ENCODE measurements at regions not wholly inside any gene's neighbourhood (a gene's known extent, or its start where the extent isn't known, plus 50 kb on each side); places are given as distances from the start of the nearest gene placed in this dataset.
"Not testable (repeated sequence)": the region's sequence is repeated elsewhere in the genome, so short reads cannot be mapped to it uniquely, and the experiment has no call there.

- ATAC-seq (replicated peaks in 1 of 2) (no peak), DNase-seq (no peak)
- Mint-ChIP-seq H3K27ac (no peak overlapping the region), H3K27me3 (ENCODE audit: low read depth) (no peaks in the 10 kb centered on the region), H3K4me3 (no peak overlapping the region), H3K9me3 (no peaks in the 10 kb centered on the region), H3K36me3 (ENCODE audit: insufficient read depth in 2 of 2) (no peaks in the 10 kb centered on the region), H3K4me1 (ENCODE audit: low read depth) (no peaks in the 10 kb centered on the region)
These were observed 71.5 kb upstream of the PPP2R2D start for GRCh38 chr10:131829156-131829930.

- Mint-ChIP-seq H3K9me3 (no peaks in the 10 kb centered on the region), H3K4me1 (ENCODE audit: low read depth) (no peaks in the 10 kb centered on the region), H3K4me3 (no peak overlapping the region), H3K36me3 (ENCODE audit: insufficient read depth in 2 of 2) (no peaks in the 10 kb centered on the region), H3K27me3 (ENCODE audit: low read depth) (no peaks in the 10 kb centered on the region), H3K27ac (no peak overlapping the region)
- ATAC-seq (replicated peaks in 1 of 2) = no peak
- no peak for DNase-seq
These were observed 70.2 kb upstream of the PPP2R2D start for GRCh38 chr10:131830446-131831130.

DNA sequence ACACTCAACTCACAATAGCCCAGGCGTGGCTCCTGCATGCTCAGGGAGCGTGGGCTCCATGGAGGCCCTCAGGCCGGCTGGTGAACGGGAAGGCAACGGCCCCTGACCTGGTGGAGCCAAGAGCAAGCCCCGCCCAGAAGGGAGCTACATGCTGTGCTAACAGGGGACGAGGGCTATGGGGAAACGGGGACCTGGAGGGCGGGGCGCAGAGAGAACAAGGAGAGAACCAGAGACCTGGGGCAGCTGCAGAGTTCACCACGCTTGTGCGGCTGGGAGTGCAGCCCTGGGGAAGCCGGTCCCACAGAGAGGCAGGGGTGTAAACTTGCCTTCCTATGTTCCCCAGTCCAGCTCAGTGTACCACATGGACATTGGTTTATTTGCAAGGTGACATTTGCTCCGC, 69.2 kb upstream of the PPP2R2D start:
- DNase-seq (no peak), ATAC-seq (replicated peaks in 1 of 2) (no peak)
- H3K27me3 Mint-ChIP-seq (ENCODE audit: low read depth) = no peaks in the 10 kb centered on the region
- H3K4me1 Mint-ChIP-seq (ENCODE audit: low read depth) = no peaks in the 10 kb centered on the region
- no peak overlapping the region for H3K27ac Mint-ChIP-seq
- H3K36me3 Mint-ChIP-seq (ENCODE audit: insufficient read depth in 2 of 2) = no peaks in the 10 kb centered on the region
- H3K9me3 Mint-ChIP-seq = no peaks in the 10 kb centered on the region
- H3K4me3 Mint-ChIP-seq = no peak overlapping the region

- Mint-ChIP-seq H3K9me3 (no peaks in the 10 kb centered on the region), H3K27ac (no peak overlapping the region), H3K4me3 (no peak overlapping the region), H3K36me3 (ENCODE audit: insufficient read depth in 2 of 2) (no peaks in the 10 kb centered on the region), H3K27me3 (ENCODE audit: low read depth) (no peaks in the 10 kb centered on the region), H3K4me1 (ENCODE audit: low read depth) (no peaks in the 10 kb centered on the region)
- DNase-seq (no peak), ATAC-seq (replicated peaks in 1 of 2) (no peak)
These were observed 68.6 kb upstream of the PPP2R2D start for GRCh38 chr10:131832056-131832685.

- no peaks in the 10 kb centered on the region for H3K4me1 Mint-ChIP-seq (ENCODE audit: low read depth)
- H3K27me3 Mint-ChIP-seq (ENCODE audit: low read depth) = no peaks in the 10 kb centered on the region
- H3K27ac Mint-ChIP-seq = no peak overlapping the region
- no peaks in the 10 kb centered on the region for H3K9me3 Mint-ChIP-seq
- ATAC-seq (replicated peaks in 1 of 2) (no peak), DNase-seq (no peak)
- H3K36me3 Mint-ChIP-seq (ENCODE audit: insufficient read depth in 2 of 2) = no peaks in the 10 kb centered on the region
- no peak overlapping the region for H3K4me3 Mint-ChIP-seq
These were observed 67.8 kb upstream of the PPP2R2D start for GRCh38 chr10:131833013-131833412.

- DNase-seq (no peak), ATAC-seq (replicated peaks in 1 of 2) (no peak)
- Mint-ChIP-seq H3K4me3 (no peak overlapping the region), H3K9me3 (no peaks in the 10 kb centered on the region), H3K4me1 (ENCODE audit: low read depth) (no peaks in the 10 kb centered on the region), H3K27me3 (ENCODE audit: low read depth) (no peaks in the 10 kb centered on the region), H3K27ac (no peak overlapping the region), H3K36me3 (ENCODE audit: insufficient read depth in 2 of 2) (no peaks in the 10 kb centered on the region)
These were observed 67.2 kb upstream of the PPP2R2D start for GRCh38 chr10:131833446-131834080.

GRCh38 chr10:131834152-131834810, 66.5 kb upstream of the PPP2R2D start:
- ATAC-seq (replicated peaks in 1 of 2) = no peak
- no peaks in the 10 kb centered on the region for H3K36me3 Mint-ChIP-seq (ENCODE audit: insufficient read depth in 2 of 2)
- no peak overlapping the region for H3K27ac Mint-ChIP-seq
- no peaks in the 10 kb centered on the region for H3K4me1 Mint-ChIP-seq (ENCODE audit: low read depth)
- H3K4me3 Mint-ChIP-seq = no peak overlapping the region
- no peak for DNase-seq
- H3K9me3 Mint-ChIP-seq = no peaks in the 10 kb centered on the region
- H3K27me3 Mint-ChIP-seq (ENCODE audit: low read depth) = no peaks in the 10 kb centered on the region

DNA sequence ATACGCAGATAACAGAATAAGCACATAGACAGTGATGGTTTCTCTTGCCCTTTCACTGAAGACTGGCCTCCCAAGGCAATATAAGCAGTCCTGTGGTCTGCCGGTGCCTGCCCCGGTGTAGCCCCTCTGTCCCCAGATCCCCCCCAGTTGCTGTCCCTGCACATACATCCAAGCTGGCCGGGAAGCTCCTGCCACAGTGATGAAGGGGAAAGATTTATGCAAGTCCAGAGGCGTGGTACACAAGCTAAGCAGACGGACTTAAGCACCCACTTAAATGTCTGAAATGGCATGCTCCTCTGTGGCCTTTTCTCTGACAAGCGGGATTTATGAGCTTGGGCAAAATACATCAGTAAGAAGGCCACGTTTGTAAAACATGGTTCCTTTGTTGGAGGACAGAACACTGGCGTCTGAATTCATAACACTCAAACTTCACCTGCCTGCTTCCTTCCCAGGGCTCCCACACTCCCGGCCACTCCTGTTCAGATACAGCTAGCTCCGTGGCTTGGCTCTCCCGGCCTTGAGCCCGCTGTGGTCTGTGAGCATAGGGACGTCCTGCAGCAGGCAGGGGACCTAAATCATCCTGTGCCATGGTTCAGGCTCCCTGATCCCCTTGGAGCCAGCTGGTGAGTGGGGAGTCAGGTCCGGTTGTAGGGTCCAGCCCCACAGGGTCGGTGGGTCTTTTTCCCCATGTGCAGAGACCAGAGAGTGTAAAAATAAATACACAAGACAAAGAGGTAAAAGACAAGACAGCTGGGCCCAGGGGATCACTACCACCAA, 61.7 kb upstream of the PPP2R2D start:
- DNase-seq (no peak), ATAC-seq (replicated peaks in 1 of 2) (no peak)
- Mint-ChIP-seq H3K27ac (no peak overlapping the region), H3K4me3 (no peak overlapping the region), H3K4me1 (ENCODE audit: low read depth) (no peaks in the 10 kb centered on the region), H3K36me3 (ENCODE audit: insufficient read depth in 2 of 2) (no peaks in the 10 kb centered on the region), H3K9me3 (no peaks in the 10 kb centered on the region), H3K27me3 (ENCODE audit: low read depth) (no peaks in the 10 kb centered on the region)

GRCh38 chr10:131839880-131840787, 60.7 kb upstream of the PPP2R2D start:
- not testable (repeated sequence) for ATAC-seq (replicated peaks in 1 of 2); H3K4me3 Mint-ChIP-seq; H3K9me3 Mint-ChIP-seq; H3K36me3 Mint-ChIP-seq (ENCODE audit: insufficient read depth in 2 of 2); DNase-seq; H3K4me1 Mint-ChIP-seq (ENCODE audit: low read depth); H3K27ac Mint-ChIP-seq; H3K27me3 Mint-ChIP-seq (ENCODE audit: low read depth)

GRCh38 chr10:131840788-131841118, 60.1 kb upstream of the PPP2R2D start:
- Mint-ChIP-seq H3K4me3 (no peak overlapping the region), H3K36me3 (ENCODE audit: insufficient read depth in 2 of 2) (no peaks in the 10 kb centered on the region), H3K27me3 (ENCODE audit: low read depth) (no peaks in the 10 kb centered on the region), H3K27ac (no peak overlapping the region), H3K4me1 (ENCODE audit: low read depth) (no peaks in the 10 kb centered on the region), H3K9me3 (no peaks in the 10 kb centered on the region)
- DNase-seq = no peak
- ATAC-seq (replicated peaks in 1 of 2) = no peak

DNA sequence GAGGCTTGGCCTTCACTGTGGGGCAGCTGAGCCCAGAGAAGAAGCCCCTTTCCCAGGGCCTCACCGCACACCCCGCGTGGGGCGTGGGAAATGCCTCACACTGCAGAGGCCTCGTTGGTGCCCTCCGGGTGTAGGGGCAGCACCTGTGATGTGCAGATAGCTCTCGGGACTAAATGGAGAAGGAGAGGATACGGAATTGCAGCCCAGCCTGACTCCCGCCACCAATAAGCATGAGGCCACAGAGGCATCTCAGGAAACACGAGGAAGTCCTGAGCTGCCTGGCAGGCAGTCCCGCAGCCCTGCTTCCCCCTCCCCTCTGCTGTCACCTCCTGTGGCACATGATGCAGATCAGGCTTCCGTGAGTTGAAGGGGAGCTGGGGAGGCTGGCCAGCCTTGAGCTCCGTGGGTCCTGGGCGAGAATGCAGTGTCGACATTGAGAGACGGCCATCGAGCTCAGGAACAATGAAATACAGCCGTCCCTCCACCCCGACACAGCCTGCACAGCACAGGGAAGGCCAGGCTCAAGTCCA, 59.6 kb upstream of the PPP2R2D start:
- DNase-seq (no peak), ATAC-seq (replicated peaks in 1 of 2) (no peak)
- Mint-ChIP-seq H3K9me3 (no peaks in the 10 kb centered on the region), H3K27me3 (ENCODE audit: low read depth) (no peaks in the 10 kb centered on the region), H3K4me3 (no peak overlapping the region), H3K36me3 (ENCODE audit: insufficient read depth in 2 of 2) (no peaks in the 10 kb centered on the region), H3K27ac (no peak overlapping the region), H3K4me1 (ENCODE audit: low read depth) (no peaks in the 10 kb centered on the region)

Measured in activated T-cell treated with anti-CD3 and anti-CD28 coated beads, Interleukin-2, amount 50 U/mL, for 72 hours (primary cell).